ENCODE measurements at regions not wholly inside any gene's neighbourhood (a gene's known extent, or its start where the extent isn't known, plus 50 kb on each side); places are given as distances from the start of the nearest gene placed in this dataset.
A peak's percentile ranks its signal among the peaks of the same experiment; 100 is the strongest.

- Histone ChIP-seq H3K4me1 (ENCODE audit: control insufficient read depth, extremely low read depth, insufficient read depth, low read length) (no peaks in the 10 kb centered on the region), H3K27me3 (ENCODE audit: control insufficient read depth, extremely low read depth, insufficient read depth, low read length) (no peaks in the 10 kb centered on the region), H3K4me3 (ENCODE audit: control insufficient read depth in 2 of 3, extremely low read depth in 1 of 3, insufficient read depth in 2 of 3, low read depth in 1 of 3, low read length in 3 of 3) (no peak overlapping the region), H3K36me3 (ENCODE audit: control insufficient read depth in 2 of 2, extremely low read depth in 1 of 2, insufficient read depth in 2 of 2, low read length in 2 of 2) (no peaks in the 10 kb centered on the region), H4K20me1 (ENCODE audit: control insufficient read depth, extremely low read depth, insufficient read depth, low read length) (no peaks in the 10 kb centered on the region), H2AFZ (ENCODE audit: control insufficient read depth, low read length) (no peak overlapping the region), H3K27ac (ENCODE audit: control insufficient read depth, insufficient read depth, low read length) (no peak overlapping the region), H3K79me2 (ENCODE audit: control insufficient read depth, insufficient read depth, low read length) (no peaks in the 10 kb centered on the region), H3K4me2 (ENCODE audit: control insufficient read depth, extremely low read depth, insufficient read depth, low read depth, low read length) (no peak overlapping the region), H3K9ac (ENCODE audit: control insufficient read depth, extremely low read depth, insufficient read depth, low read length) (no peak overlapping the region), H3K9me1 (ENCODE audit: control insufficient read depth, extremely low read depth, insufficient read depth, low read length) (no peaks in the 10 kb centered on the region), H3K9me3 (ENCODE audit: control insufficient read depth, low read depth, low read length) (peaks cover 5% of the 10 kb centered on the region)
- DNase-seq (ENCODE audit: low read depth, low spot score) (no peak), FAIRE-seq (no peak)
- dilution Hi-C loops (cut with MboI; ENCODE audit: extremely low pct_ligation_motif_present, low sequenced_read_pairs), result no loop called here
- TF ChIP-seq EZH2 (IDR thresholded peaks at IDR 0.05; ENCODE audit: low read length), result no peak
- TF ChIP-seq CTCF (optimal IDR thresholded peaks at IDR 0.05 in 1 of 3, IDR thresholded peaks at IDR 0.05 in 1 of 3, conservative IDR thresholded peaks at IDR 0.05 in 1 of 3; ENCODE audit: extremely low read depth in 1 of 3, insufficient read depth in 2 of 3, low read length in 3 of 3), result no peak
Observed at GRCh38 chr2:54365661-54366060, 90.5 kb upstream of the SPTBN1 start.

GRCh38 chr2:54366487-54367280 lies 89.4 kb upstream of the SPTBN1 start:
- no peak for DNase-seq (ENCODE audit: low read depth, low spot score)

More at GRCh38 chr2:54366487-54367280, 89.4 kb upstream of the SPTBN1 start:
- no peak for TF ChIP-seq EZH2 (IDR thresholded peaks at IDR 0.05; ENCODE audit: low read length)
- TF ChIP-seq CTCF (optimal IDR thresholded peaks at IDR 0.05 in 1 of 3, IDR thresholded peaks at IDR 0.05 in 1 of 3, conservative IDR thresholded peaks at IDR 0.05 in 1 of 3; ENCODE audit: extremely low read depth in 1 of 3, insufficient read depth in 2 of 3, low read length in 3 of 3), result no peak
- dilution Hi-C loops (cut with MboI; ENCODE audit: extremely low pct_ligation_motif_present, low sequenced_read_pairs), result no loop called here
- H3K4me1 ChIP-seq (ENCODE audit: control insufficient read depth, extremely low read depth, insufficient read depth, low read length), result no peaks in the 10 kb centered on the region
- no peaks in the 10 kb centered on the region for H3K79me2 ChIP-seq (ENCODE audit: control insufficient read depth, insufficient read depth, low read length)
- no peak overlapping the region for H3K27ac ChIP-seq (ENCODE audit: control insufficient read depth, insufficient read depth, low read length)
- no peaks in the 10 kb centered on the region for H3K36me3 ChIP-seq (ENCODE audit: control insufficient read depth in 2 of 2, extremely low read depth in 1 of 2, insufficient read depth in 2 of 2, low read length in 2 of 2)
- no peaks in the 10 kb centered on the region for H3K27me3 ChIP-seq (ENCODE audit: control insufficient read depth, extremely low read depth, insufficient read depth, low read length)
- peak; percentile 13 for FAIRE-seq
- no peaks in the 10 kb centered on the region for H3K9me1 ChIP-seq (ENCODE audit: control insufficient read depth, extremely low read depth, insufficient read depth, low read length)
- H2AFZ ChIP-seq (ENCODE audit: control insufficient read depth, low read length), result no peak overlapping the region
- no peak overlapping the region for H3K4me2 ChIP-seq (ENCODE audit: control insufficient read depth, extremely low read depth, insufficient read depth, low read depth, low read length)
- H4K20me1 ChIP-seq (ENCODE audit: control insufficient read depth, extremely low read depth, insufficient read depth, low read length), result no peaks in the 10 kb centered on the region
- no peak overlapping the region for H3K9ac ChIP-seq (ENCODE audit: control insufficient read depth, extremely low read depth, insufficient read depth, low read length)
- H3K9me3 ChIP-seq (ENCODE audit: control insufficient read depth, low read depth, low read length), result peaks cover 5% of the 10 kb centered on the region
- H3K4me3 ChIP-seq (ENCODE audit: control insufficient read depth in 2 of 3, extremely low read depth in 1 of 3, insufficient read depth in 2 of 3, low read depth in 1 of 3, low read length in 3 of 3), result no peak overlapping the region

Measured in keratinocyte (primary cell).